DMS 273 (cell line): ENCODE measurements at regions not wholly inside any gene's neighbourhood (a gene's known extent, or its start where the extent isn't known, plus 50 kb on each side); places are given as distances from the start of the nearest gene placed in this dataset.

Experiments used
- DNase-seq: peaks from one replicate; lab custom pipeline; 2025; ENCODE audit not compliant: unreplicated experiment; lab: John Stamatoyannopoulos, UW

DNA sequence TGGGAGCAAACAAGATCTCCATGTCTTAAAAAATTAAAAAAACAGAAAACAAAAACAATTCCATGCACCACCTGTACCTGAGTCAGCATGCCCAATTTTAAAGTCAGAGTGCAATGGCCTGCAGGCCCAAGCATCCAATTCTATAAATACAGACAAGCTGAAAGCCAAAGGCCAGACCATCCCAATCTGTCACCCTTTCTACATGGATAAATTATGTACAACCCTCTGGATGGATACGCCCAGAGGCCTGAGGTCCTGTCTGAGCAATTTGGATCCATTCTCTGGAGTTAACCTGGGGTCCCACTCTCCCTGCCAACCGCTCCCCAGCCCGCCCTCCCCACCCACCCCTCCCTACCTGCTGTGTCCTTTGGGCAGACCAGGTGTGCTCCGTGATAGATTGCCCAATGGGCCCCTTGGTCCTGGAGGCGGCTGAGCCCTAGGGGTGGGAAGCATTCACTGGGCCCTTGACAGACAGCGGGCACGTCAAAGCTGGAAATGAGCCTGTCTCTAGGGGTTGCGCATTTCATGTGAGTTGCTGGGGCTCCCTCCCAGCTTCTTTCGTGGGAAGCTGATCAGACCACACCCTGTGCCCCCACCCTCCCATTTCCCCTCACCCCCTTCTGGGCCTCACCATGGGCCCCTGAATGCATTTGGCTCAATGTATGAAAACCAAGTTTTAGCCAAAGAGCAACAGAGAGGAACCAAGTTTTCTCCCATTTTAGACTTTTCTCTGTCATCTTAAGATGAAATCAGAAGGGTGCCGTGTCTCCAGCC is 171.3 kb downstream of the BCL11B start:
- no peak for DNase-seq

DNA sequence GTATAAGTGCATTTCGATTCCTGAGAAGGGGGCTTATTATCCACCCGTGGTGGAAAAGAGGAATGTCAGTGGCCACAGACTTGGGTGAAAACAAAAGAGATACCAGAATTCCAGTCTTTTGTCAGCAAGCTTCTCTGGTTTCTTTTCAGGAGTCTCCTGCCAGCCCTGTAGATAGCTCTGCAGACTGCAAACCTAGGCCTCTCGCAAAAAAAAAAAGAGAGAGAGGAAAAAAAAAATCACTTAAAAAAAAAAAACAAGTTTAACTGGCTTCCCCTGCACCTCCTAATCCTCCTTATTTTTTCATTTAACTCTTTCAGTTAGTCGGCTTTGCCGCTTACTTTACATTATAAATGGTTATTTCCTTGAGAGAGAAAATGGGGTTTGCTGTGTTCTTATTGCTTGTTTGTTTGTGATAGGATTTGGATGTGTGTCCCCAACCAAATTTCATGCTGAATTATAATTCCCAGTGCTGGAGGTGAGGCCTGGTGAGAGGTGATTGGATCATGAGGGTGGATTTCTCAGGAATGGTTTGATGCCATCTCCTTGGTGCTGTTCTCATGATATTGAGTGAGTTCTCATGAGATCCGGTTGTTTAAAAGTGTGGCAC is 170.0 kb downstream of the BCL11B start:
- no peak for DNase-seq

- no peak for DNase-seq
These were observed 155.2 kb downstream of the BCL11B start for GRCh38 chr14:99116741-99117295.

DNA sequence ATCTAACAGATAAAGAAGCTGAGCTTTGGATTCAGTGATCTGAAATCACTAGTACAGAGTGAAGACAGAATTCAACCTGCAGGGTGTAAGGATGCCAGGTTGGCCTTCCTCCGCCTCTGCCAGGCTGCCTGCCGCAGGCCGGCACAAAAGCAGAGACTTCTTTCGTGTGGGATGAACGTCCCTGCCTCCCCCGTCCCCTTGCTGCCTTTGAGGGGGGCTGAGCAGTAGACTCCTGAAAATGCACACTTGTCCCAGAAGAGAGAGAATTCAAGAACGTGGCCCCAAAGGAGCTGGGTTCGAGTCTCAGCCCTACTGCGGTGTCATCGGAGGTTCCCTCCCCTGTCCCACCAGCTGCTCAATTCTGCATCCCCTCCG is 154.3 kb downstream of the BCL11B start:
- no peak for DNase-seq

GRCh38 chr14:99118046-99118721 is 153.8 kb downstream of the BCL11B start:
- DNase-seq = peak; percentile 94

DNA sequence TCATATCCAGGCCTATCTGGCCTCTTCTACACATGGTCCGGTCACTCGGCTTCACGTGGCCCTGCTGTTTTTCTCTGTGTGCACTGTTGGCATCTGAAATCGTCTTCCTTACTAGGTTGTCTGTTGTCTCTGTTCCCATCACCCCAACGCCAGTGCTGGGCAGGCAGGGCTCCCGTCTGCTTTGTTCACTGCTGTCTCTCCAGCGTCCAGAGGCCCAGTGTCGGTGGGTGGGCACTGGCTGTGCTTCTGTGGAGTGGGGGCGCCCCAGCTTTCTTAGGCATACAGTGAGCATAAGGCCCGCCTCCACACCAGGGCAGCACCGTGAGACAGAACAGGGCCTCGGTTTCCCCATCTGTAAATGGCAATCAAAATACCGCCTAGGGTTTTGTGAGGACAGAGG is 153.1 kb downstream of the BCL11B start:
- DNase-seq = no peak
